VCaP (cell line): ENCODE measurements at regions not wholly inside any gene's neighbourhood (a gene's known extent, or its start where the extent isn't known, plus 50 kb on each side); places are given as distances from the start of the nearest gene placed in this dataset.

Source experiments
- H3K27ac ChIP-seq: fragments of 450-650 bp; 2 replicates; pipeline ENCODE4 v1.5.1; 2017
- TF ChIP-seq, protein P1 (sequence below): fragments of 450-650 bp; conservative IDR thresholded peaks from 2 replicates; pipeline ENCODE4 v1.5.1; 2017; ENCODE audit warnings: mild to moderate bottlenecking, moderate library complexity

DNA sequence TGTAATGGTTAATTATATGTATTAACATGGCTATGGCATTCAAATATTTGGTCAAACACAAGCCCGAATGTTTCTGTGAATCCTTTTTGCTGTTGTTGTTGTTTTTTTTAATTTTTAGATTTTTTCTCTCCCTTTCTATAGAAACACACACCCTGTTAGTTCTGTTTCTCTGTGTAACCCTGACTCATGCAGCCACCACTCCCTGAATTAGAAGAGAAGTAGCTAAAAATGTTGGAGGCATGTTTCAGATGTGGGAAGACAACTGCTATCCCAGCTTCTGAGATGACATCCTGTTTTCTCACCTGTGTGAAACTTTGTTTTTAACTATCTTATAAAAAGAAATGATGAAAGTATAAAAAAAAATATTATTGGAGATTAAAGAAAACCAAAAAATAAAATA is 219.6 kb upstream of the RGPD4 start:
- H3K27ac ChIP-seq, result no peak overlapping the region
- TF ChIP-seq, protein P1, sequence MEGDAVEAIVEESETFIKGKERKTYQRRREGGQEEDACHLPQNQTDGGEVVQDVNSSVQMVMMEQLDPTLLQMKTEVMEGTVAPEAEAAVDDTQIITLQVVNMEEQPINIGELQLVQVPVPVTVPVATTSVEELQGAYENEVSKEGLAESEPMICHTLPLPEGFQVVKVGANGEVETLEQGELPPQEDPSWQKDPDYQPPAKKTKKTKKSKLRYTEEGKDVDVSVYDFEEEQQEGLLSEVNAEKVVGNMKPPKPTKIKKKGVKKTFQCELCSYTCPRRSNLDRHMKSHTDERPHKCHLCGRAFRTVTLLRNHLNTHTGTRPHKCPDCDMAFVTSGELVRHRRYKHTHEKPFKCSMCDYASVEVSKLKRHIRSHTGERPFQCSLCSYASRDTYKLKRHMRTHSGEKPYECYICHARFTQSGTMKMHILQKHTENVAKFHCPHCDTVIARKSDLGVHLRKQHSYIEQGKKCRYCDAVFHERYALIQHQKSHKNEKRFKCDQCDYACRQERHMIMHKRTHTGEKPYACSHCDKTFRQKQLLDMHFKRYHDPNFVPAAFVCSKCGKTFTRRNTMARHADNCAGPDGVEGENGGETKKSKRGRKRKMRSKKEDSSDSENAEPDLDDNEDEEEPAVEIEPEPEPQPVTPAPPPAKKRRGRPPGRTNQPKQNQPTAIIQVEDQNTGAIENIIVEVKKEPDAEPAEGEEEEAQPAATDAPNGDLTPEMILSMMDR, result no peak

DNA sequence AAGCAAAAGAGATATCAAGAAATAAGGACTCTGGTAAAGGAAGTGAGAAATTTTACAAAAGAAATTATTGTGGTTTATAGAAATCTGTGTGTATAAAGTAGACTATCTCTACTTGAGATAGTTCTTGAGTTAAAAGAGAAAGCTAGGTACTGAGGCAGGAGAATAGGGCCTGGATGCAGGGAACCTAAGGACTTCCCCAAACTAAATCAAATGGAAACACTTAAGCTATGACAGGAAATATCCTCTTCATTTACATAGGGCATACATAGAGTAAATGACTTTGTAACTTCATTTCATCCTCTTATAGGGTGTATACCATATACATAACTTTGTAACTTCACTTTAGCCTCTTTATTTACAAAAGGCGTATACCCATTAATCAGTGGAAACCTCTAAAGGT is 219.2 kb upstream of the RGPD4 start:
- TF ChIP-seq, protein P1, result no peak
- H3K27ac ChIP-seq, result no peak overlapping the region

DNA sequence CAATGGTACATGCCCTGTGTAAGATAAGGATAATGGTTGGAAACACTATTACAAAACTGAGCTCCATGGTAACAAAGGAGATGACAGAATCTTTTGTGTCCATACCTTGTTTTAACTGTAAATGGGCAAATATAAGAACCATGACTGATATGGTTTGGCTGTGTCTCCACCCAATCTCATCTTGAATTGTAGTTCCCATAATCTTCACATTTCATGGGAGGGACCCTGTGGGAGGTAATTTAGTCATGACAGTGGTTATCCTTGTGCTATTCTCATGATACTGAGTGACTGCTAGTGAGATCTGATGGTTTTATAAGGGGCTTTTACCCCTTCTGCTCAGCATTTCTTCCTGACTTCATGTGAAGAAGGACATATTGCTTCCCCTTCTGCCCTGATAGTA is 211.7 kb upstream of the RGPD4 start:
- TF ChIP-seq, protein P1, result no peak
- no peak overlapping the region for H3K27ac ChIP-seq

DNA sequence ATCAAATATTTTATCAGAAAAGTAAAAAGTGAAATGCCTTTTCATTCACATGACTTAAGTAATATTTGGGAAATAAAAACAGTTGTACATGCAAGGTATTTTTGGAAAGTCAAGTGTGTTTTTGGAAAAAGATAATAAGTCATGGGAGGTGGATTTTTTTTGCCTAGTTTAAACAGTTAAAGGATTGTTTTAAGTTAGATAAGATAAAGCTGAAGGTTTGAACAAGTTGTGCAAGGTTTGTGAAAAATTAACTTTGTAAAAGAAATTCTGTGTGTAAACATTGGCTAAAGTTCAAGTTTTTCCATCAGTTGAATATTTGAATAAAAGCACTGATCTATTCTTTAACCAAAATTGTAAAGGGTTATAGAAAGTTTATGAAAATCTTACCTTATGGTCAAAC is 207.9 kb upstream of the RGPD4 start:
- TF ChIP-seq, protein P1, result no peak
- H3K27ac ChIP-seq, result no peak overlapping the region

DNA sequence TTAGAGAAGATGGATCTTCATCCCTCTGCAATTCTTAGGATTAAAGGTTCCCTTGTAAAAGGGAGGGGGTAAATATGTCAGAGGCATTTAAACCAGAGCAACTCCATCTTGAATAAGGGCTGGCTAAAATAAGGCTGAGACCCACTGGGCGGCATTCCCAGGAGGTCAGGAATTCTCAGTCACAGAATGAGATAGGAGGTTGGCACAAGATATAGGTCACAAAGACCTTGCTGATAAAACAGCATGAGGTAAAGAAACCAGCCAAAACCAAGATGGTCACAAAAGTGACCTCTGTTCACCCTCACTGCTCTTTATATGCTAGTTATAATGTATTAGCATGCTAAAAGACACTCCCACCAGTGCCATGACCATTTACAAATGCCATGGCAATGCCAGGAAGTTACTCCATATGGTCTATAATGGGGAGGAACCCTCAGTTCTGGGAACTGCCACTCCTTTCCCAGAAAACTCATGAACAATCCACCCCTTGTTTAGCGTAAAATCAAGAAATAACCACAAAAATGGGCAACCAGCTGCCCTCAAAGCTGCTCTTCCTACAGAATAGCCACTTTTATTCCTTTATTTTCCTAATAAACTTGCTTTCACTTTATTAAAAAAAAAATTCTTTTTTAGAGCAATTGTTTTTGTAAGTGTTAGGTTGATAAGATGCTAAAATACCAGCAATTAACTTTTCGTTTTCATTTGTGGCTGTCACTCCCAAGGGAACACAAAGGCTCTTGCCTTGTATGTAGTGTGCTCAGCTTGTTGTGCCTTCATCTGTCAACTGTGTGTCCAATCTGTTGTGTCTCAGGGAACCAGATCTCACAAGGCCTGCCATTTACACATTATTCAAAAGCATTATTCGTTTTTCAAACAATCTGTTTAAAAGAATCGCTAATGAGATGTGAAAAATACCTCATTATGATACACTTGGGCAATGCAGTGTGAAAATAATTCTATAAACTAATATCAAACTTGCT is 205.2 kb upstream of the RGPD4 start:
- TF ChIP-seq, protein P1, result no peak
- no peak overlapping the region for H3K27ac ChIP-seq

DNA sequence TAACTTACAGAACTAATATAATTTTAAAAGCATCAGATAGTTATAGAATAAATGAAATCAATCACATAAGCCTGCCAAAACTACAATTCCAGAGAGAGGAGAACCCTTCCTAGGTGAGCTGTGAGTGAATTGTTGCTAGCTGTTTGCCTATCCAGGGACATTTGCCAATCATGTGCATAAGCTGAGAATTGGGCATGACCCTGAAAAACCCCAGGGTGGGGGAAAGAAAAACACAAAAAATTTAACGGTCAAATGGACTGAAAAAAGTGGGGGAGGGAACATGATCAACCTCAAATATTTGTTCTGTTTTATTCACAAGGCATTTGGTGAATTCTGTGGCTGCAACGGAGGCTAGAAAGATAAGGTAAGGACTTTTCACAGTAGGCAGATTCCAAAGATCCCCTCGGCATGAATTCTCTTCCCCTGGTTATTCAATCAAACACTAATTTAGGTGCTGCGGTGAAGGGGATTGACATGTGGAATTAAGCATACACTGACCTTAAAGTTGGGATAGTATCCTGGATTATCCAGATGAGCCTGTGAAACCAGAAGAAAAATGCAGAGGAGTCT is 203.9 kb upstream of the RGPD4 start:
- TF ChIP-seq, protein P1, result no peak
- H3K27ac ChIP-seq, result no peak overlapping the region

DNA sequence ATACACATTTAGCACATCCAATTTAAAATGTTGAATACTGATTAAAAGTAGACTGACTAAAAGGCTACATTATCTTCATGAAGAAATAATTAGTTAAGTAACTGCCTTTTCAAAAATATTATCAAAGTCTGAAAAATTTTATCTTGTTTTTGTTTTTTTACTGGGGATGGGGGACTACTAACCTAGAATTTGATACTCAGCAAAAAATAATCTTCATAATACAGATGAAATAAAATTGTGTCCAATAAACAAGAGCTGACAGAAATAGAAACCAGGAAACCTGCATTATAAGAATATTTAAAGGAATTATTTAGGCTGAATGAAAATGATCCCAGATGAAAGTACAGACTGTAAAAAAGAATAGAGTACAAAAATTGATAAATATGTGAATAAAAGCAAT is 200.7 kb upstream of the RGPD4 start:
- no peak overlapping the region for H3K27ac ChIP-seq
- TF ChIP-seq, protein P1, result no peak
